Mammary epithelial cell (primary cell): ENCODE measurements at regions not wholly inside any gene's neighbourhood (a gene's known extent, or its start where the extent isn't known, plus 50 kb on each side); places are given as distances from the start of the nearest gene placed in this dataset.

ENCODE experiments used
- EZH2 ChIP-seq: IDR thresholded peaks from 2 replicates; pipeline ENCODE4 v1.6.1; 2012; ENCODE audit warnings: low read length, inconsistent platforms, borderline replicate concordance
- TF ChIP-seq, protein P1 (sequence below), 2 donors: IDR thresholded peaks in 1 of 2; conservative IDR thresholded peaks in 1 of 2; 2 replicates each; pipeline ENCODE4 v1.5.1; 2011 to 2012; ENCODE audit warnings: inconsistent platforms in 2 of 2, low read length in 2 of 2, mild to moderate bottlenecking in 2 of 2, control low read depth in 1 of 2, low read depth in 1 of 2; ENCODE audit not compliant: insufficient read depth in 1 of 2; ENCODE audit errors: extremely low read depth in 1 of 2

- TF ChIP-seq EZH2: no peak
- TF ChIP-seq, protein P1, sequence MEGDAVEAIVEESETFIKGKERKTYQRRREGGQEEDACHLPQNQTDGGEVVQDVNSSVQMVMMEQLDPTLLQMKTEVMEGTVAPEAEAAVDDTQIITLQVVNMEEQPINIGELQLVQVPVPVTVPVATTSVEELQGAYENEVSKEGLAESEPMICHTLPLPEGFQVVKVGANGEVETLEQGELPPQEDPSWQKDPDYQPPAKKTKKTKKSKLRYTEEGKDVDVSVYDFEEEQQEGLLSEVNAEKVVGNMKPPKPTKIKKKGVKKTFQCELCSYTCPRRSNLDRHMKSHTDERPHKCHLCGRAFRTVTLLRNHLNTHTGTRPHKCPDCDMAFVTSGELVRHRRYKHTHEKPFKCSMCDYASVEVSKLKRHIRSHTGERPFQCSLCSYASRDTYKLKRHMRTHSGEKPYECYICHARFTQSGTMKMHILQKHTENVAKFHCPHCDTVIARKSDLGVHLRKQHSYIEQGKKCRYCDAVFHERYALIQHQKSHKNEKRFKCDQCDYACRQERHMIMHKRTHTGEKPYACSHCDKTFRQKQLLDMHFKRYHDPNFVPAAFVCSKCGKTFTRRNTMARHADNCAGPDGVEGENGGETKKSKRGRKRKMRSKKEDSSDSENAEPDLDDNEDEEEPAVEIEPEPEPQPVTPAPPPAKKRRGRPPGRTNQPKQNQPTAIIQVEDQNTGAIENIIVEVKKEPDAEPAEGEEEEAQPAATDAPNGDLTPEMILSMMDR (conservative IDR thresholded peaks at IDR 0.05 in 1 of 2, IDR thresholded peaks at IDR 0.05 in 1 of 2; ENCODE audit: extremely low read depth in 1 of 2, insufficient read depth in 1 of 2, low read depth in 1 of 2, low read length in 2 of 2): no peak
Observed at GRCh38 chr2:83081826-83082690, 1377.0 kb downstream of the SUCLG1 start.
